DOHH2 (cell line): ENCODE measurements at regions not wholly inside any gene's neighbourhood (a gene's known extent, or its start where the extent isn't known, plus 50 kb on each side); places are given as distances from the start of the nearest gene placed in this dataset.

Experiments used
- EZH2phosphoT487 ChIP-seq: fragments of 200-600 bp; sonication (generic); IDR thresholded peaks from 2 replicates; pipeline ENCODE4 v1.6.1; 2017; ENCODE audit warnings: borderline replicate concordance, mild to moderate bottlenecking, antibody characterized with exemption, low read length, moderate library complexity, mixed read lengths
- TF ChIP-seq, protein P1 (sequence below): fragments of 200-600 bp; sonication (generic); IDR thresholded peaks from one replicate; pipeline ENCODE4 v1.5.1; 2014; ENCODE audit warnings: antibody characterized with exemption, mild to moderate bottlenecking, low read depth, low read length; ENCODE audit not compliant: poor library complexity, severe bottlenecking

- TF ChIP-seq, protein P1, sequence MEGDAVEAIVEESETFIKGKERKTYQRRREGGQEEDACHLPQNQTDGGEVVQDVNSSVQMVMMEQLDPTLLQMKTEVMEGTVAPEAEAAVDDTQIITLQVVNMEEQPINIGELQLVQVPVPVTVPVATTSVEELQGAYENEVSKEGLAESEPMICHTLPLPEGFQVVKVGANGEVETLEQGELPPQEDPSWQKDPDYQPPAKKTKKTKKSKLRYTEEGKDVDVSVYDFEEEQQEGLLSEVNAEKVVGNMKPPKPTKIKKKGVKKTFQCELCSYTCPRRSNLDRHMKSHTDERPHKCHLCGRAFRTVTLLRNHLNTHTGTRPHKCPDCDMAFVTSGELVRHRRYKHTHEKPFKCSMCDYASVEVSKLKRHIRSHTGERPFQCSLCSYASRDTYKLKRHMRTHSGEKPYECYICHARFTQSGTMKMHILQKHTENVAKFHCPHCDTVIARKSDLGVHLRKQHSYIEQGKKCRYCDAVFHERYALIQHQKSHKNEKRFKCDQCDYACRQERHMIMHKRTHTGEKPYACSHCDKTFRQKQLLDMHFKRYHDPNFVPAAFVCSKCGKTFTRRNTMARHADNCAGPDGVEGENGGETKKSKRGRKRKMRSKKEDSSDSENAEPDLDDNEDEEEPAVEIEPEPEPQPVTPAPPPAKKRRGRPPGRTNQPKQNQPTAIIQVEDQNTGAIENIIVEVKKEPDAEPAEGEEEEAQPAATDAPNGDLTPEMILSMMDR: no peak
- TF ChIP-seq EZH2phosphoT487: no peak
These were observed 146.9 kb downstream of the RHOU start for GRCh38 chr1:228882041-228882770.
